GM18505 (cell line): ENCODE measurements at regions not wholly inside any gene's neighbourhood (a gene's known extent, or its start where the extent isn't known, plus 50 kb on each side); places are given as distances from the start of the nearest gene placed in this dataset.

Experiments used
- ATAC-seq: cut with Tn5 transposase; IDR thresholded peaks from one replicate; pipeline ENCODE4 v1.9.1; 2021; ENCODE audit not compliant: unreplicated experiment
- POLR2A ChIP-seq: IDR thresholded peaks from 4 replicates; pipeline ENCODE4 v1.6.1; 2011; ENCODE audit warnings: borderline replicate concordance; ENCODE audit not compliant: insufficient read depth, insufficient read length; ENCODE audit errors: extremely low read depth

- ATAC-seq: no peak
- no peak for TF ChIP-seq POLR2A
Observed at GRCh38 chrX:6885909-6886308, 261.6 kb upstream of the STS start.

GRCh38 chrX:6885396-6885795 lies 262.1 kb upstream of the STS start:
- no peak for ATAC-seq
- TF ChIP-seq POLR2A: no peak

- no peak for TF ChIP-seq POLR2A
- ATAC-seq: no peak
Observed at GRCh38 chrX:6861456-6861855, 286.1 kb upstream of the STS start.

- TF ChIP-seq POLR2A: no peak
- no peak for ATAC-seq
Observed at GRCh38 chrX:6857749-6858148, 289.8 kb upstream of the STS start.

GRCh38 chrX:6856471-6856870 lies 291.0 kb upstream of the STS start:
- no peak for TF ChIP-seq POLR2A
- ATAC-seq: no peak

- ATAC-seq: no peak
- no peak for TF ChIP-seq POLR2A
Observed at GRCh38 chrX:6852869-6853268, 294.6 kb upstream of the STS start.

GRCh38 chrX:6852121-6852520 lies 295.4 kb upstream of the STS start:
- ATAC-seq: no peak
- no peak for TF ChIP-seq POLR2A

- ATAC-seq: no peak
- TF ChIP-seq POLR2A: no peak
Observed at GRCh38 chrX:6851140-6851539, 296.4 kb upstream of the STS start.

GRCh38 chrX:6849716-6850414 lies 297.6 kb upstream of the STS start:
- TF ChIP-seq POLR2A: no peak
- ATAC-seq: no peak

- ATAC-seq: no peak
- no peak for TF ChIP-seq POLR2A
Observed at GRCh38 chrX:6832619-6833018, 297.7 kb upstream of the VCX3A start.

GRCh38 chrX:6826856-6827255 lies 291.9 kb upstream of the VCX3A start:
- TF ChIP-seq POLR2A: no peak
- no peak for ATAC-seq

- no peak for ATAC-seq
- TF ChIP-seq POLR2A: no peak
Observed at GRCh38 chrX:6821730-6822129, 286.8 kb upstream of the VCX3A start.

- no peak for TF ChIP-seq POLR2A
- no peak for ATAC-seq
Observed at GRCh38 chrX:6813836-6814370, 279.0 kb upstream of the VCX3A start.

GRCh38 chrX:6812087-6812486 lies 277.2 kb upstream of the VCX3A start:
- no peak for TF ChIP-seq POLR2A
- no peak for ATAC-seq
